Hepatocyte (in vitro differentiated cells): ENCODE measurements at regions not wholly inside any gene's neighbourhood (a gene's known extent, or its start where the extent isn't known, plus 50 kb on each side); places are given as distances from the start of the nearest gene placed in this dataset.

Experiments used
- EZH2 ChIP-seq: fragments of 200-600 bp; sonication (generic); IDR thresholded peaks from 2 replicates; pipeline ENCODE4 v1.6.1; 2016; ENCODE audit warnings: antibody characterized with exemption, mild to moderate bottlenecking, borderline replicate concordance
- EZH2phosphoT487 ChIP-seq: fragments of 200-600 bp; sonication (generic); IDR thresholded peaks from one replicate; pipeline ENCODE4 v1.6.1; 2018; ENCODE audit warnings: antibody characterized with exemption, mild to moderate bottlenecking, low read depth, moderate library complexity; ENCODE audit not compliant: unreplicated experiment, severe bottlenecking

- TF ChIP-seq EZH2 (no peak), EZH2phosphoT487 (no peak)
Measured at GRCh38 chr1:232463225-232463624, 166.7 kb downstream of the SIPA1L2 start.
